ENCODE measurements at regions not wholly inside any gene's neighbourhood (a gene's known extent, or its start where the extent isn't known, plus 50 kb on each side); places are given as distances from the start of the nearest gene placed in this dataset.

DNA sequence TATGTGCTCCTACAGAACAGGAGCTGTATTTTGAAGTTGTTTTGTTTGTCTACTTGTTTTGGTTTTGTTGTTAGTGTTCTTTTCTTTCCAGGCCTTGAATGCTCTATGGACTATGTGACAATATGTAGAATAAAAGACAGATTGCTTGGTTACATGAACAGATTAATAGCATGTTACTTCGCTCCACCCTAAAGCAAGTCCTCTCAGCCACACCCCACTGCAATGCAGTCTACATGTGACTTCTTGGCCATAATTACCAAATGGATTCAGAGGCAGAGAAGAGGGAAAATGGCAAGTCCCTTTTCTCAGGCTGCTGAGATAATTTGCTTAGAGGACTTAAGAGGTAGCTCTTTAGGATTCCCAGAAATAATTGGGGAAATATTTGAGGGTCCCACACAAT lies 123.2 kb upstream of the CYP1B1 start:
- Histone ChIP-seq H3K4me2 (ENCODE audit: insufficient read depth, low read length) (no peak overlapping the region), H3K79me2 (ENCODE audit: control insufficient read depth, insufficient read depth, low read length) (no peaks in the 10 kb centered on the region), H3K9me3 (replicated peaks; ENCODE audit: control insufficient read depth, insufficient read depth, low read depth, low read length) (no peaks in the 10 kb centered on the region), H4K20me1 (replicated peaks; ENCODE audit: control insufficient read depth, insufficient read depth, low read length) (no peaks in the 10 kb centered on the region), H3K27ac (ENCODE audit: extremely low read depth, low read depth, low read length) (no peak overlapping the region), H3K27me3 (ENCODE audit: control insufficient read depth in 2 of 2, insufficient read depth in 2 of 2, low read length in 2 of 2) (peaks cover 3 to 23% of the 10 kb centered on the region in 2 experiments; a peak in 4 of 5 replicates), H3K9me1 (ENCODE audit: control insufficient read depth, insufficient read depth, low read length) (no peaks in the 10 kb centered on the region), H3K4me3 (no peak overlapping the region), H3K9ac (ENCODE audit: insufficient read depth in 1 of 2, low read depth in 2 of 2, low read length in 2 of 2) (no peak overlapping the region), H2AFZ (ENCODE audit: low read depth, low read length) (no peak overlapping the region), H3K36me3 (ENCODE audit: control insufficient read depth, insufficient read depth, low read length) (no peaks in the 10 kb centered on the region), H3K4me1 (replicated peaks in 1 of 2; ENCODE audit: control insufficient read depth in 2 of 2, insufficient read depth in 2 of 2, low read length in 2 of 2) (no peaks in the 10 kb centered on the region; a peak in 1 of 5 replicates)
- intact Hi-C loops (cut with micrococcal nuclease) (no loop called here), in situ Hi-C loops (cut with MboI) (no loop called here)
- POLR2A ChIA-PET = interaction anchor here (0.7 kb wide), 1 partner anchor 8 kb away, joined by 3 read pairs; no protein-coding TSS in a partner anchor
- ATAC-seq = no peak
- CTCF ChIA-PET (ENCODE audit: low intra/inter-chr PET ratio) = no interaction called here
- DNase-seq (ENCODE audit: extremely low read depth in 1 of 4, low spot score in 3 of 4) = no peak
- no peak for FAIRE-seq
- BruUV-seq (replicated peaks) = no TSS peak
- no peak for TF ChIP-seq CBFB (CRISPR knock-in tag; IDR thresholded peaks at IDR 0.05)
- TF ChIP-seq ZFP1 (CRISPR knock-in tag; IDR thresholded peaks at IDR 0.05) = no peak
- no peak for TF ChIP-seq MEF2D (tag; conservative IDR thresholded peaks at IDR 0.05; ENCODE audit: low read depth)
- 0% methylated on average over 1 of the region's 1 CpG for WGBS (ENCODE audit: insufficient coverage, low coverage, missing lambda C conversion rate)

DNA sequence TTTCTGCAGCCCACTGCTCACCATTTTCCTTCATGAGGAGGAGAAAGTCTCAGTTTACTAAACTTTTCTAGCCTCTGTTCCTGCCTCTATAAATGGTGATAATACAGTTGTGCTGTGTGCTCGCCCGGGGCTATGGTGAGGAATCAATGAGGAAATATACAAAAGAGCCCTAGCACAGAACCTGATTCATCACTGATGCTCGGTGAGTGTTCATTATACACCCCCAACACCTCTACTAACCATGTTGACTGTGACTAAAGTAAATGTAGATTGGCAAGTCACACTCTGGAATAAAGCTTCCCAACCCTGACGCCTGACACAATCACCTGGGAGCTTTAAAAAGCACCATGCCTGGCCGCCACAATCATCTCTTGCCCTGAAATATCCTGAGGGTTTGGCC lies 118.8 kb upstream of the CYP1B1 start:
- no peaks in the 10 kb centered on the region for H3K9me3 ChIP-seq (replicated peaks; ENCODE audit: control insufficient read depth, insufficient read depth, low read depth, low read length)
- no peaks in the 10 kb centered on the region for H3K79me2 ChIP-seq (ENCODE audit: control insufficient read depth, insufficient read depth, low read length)
- no peak for ATAC-seq
- FAIRE-seq = no peak
- CTCF ChIA-PET (ENCODE audit: low intra/inter-chr PET ratio) = no interaction called here
- intact Hi-C loops (cut with micrococcal nuclease) (no loop called here), in situ Hi-C loops (cut with MboI) (no loop called here)
- no peak overlapping the region for H2AFZ ChIP-seq (ENCODE audit: low read depth, low read length)
- no peak overlapping the region for H3K9ac ChIP-seq (ENCODE audit: insufficient read depth in 1 of 2, low read depth in 2 of 2, low read length in 2 of 2)
- H3K4me2 ChIP-seq (ENCODE audit: insufficient read depth, low read length) = no peak overlapping the region
- WGBS (ENCODE audit: insufficient coverage, low coverage, missing lambda C conversion rate) = 3% methylated on average over 5 of the region's 5 CpGs
- H3K36me3 ChIP-seq (ENCODE audit: control insufficient read depth, insufficient read depth, low read length) = no peaks in the 10 kb centered on the region
- DNase-seq (ENCODE audit: extremely low read depth in 1 of 4, low spot score in 3 of 4) = no peak
- POLR2A ChIA-PET = interaction anchor here (1.0 kb wide), 1 partner anchor 557 kb away, joined by 4 read pairs; the partner anchor contains the start of gene SRSF7
- H3K4me3 ChIP-seq = no peak overlapping the region
- no peak overlapping the region for H3K27ac ChIP-seq (ENCODE audit: extremely low read depth, low read depth, low read length)
- H3K9me1 ChIP-seq (ENCODE audit: control insufficient read depth, insufficient read depth, low read length) = no peaks in the 10 kb centered on the region
- no TSS peak for BruUV-seq (replicated peaks)
- peaks cover 3 to 18% of the 10 kb centered on the region in 2 experiments; a peak in 4 of 5 replicates for H3K27me3 ChIP-seq (ENCODE audit: control insufficient read depth in 2 of 2, insufficient read depth in 2 of 2, low read length in 2 of 2)
- no peaks in the 10 kb centered on the region for H3K4me1 ChIP-seq (replicated peaks in 1 of 2; ENCODE audit: control insufficient read depth in 2 of 2, insufficient read depth in 2 of 2, low read length in 2 of 2)
- H4K20me1 ChIP-seq (replicated peaks; ENCODE audit: control insufficient read depth, insufficient read depth, low read length) = no peaks in the 10 kb centered on the region
- TF ChIP-seq HMG20A (CRISPR knock-in tag; conservative IDR thresholded peaks at IDR 0.05) = no peak
- TF ChIP-seq XRCC3 (IDR thresholded peaks at IDR 0.05) = no peak
- TF ChIP-seq, protein P1, sequence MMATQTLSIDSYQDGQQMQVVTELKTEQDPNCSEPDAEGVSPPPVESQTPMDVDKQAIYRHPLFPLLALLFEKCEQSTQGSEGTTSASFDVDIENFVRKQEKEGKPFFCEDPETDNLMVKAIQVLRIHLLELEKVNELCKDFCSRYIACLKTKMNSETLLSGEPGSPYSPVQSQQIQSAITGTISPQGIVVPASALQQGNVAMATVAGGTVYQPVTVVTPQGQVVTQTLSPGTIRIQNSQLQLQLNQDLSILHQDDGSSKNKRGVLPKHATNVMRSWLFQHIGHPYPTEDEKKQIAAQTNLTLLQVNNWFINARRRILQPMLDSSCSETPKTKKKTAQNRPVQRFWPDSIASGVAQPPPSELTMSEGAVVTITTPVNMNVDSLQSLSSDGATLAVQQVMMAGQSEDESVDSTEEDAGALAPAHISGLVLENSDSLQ (IDR thresholded peaks at IDR 0.05) = no peak
- TF ChIP-seq CBX1 (IDR thresholded peaks at IDR 0.05; ENCODE audit: low read depth) = no peak
- TF ChIP-seq STAG1 (CRISPR knock-in tag; IDR thresholded peaks at IDR 0.05; ENCODE audit: borderline replicate concordance) = no peak
- no peak for TF ChIP-seq SMARCA5 (IDR thresholded peaks at IDR 0.05)
- TF ChIP-seq ZFP1 (CRISPR knock-in tag; IDR thresholded peaks at IDR 0.05) = no peak
- no peak for TF ChIP-seq ZNF717 (CRISPR knock-in tag; IDR thresholded peaks at IDR 0.05)
- TF ChIP-seq ZNF175 (CRISPR knock-in tag; IDR thresholded peaks at IDR 0.05; ENCODE audit: low read depth) = no peak
- TF ChIP-seq NFIX (CRISPR knock-in tag; IDR thresholded peaks at IDR 0.05; ENCODE audit: low read depth) = no peak
- TF ChIP-seq ZNF217 (CRISPR knock-in tag; IDR thresholded peaks at IDR 0.05) = no peak
- TF ChIP-seq NCOR1 (IDR thresholded peaks at IDR 0.05) = no peak
- TF ChIP-seq, protein P2, sequence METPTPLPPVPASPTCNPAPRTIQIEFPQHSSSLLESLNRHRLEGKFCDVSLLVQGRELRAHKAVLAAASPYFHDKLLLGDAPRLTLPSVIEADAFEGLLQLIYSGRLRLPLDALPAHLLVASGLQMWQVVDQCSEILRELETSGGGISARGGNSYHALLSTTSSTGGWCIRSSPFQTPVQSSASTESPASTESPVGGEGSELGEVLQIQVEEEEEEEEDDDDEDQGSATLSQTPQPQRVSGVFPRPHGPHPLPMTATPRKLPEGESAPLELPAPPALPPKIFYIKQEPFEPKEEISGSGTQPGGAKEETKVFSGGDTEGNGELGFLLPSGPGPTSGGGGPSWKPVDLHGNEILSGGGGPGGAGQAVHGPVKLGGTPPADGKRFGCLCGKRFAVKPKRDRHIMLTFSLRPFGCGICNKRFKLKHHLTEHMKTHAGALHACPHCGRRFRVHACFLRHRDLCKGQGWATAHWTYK (CRISPR knock-in tag; IDR thresholded peaks at IDR 0.05) = no peak
- TF ChIP-seq ARHGAP35 (IDR thresholded peaks at IDR 0.05; ENCODE audit: partially characterized antibody) = no peak
- TF ChIP-seq CEBPG (CRISPR knock-in tag; IDR thresholded peaks at IDR 0.05) = no peak
- no peak for TF ChIP-seq CEBPG (tag; conservative IDR thresholded peaks at IDR 0.05 in 1 of 2, IDR thresholded peaks at IDR 0.05 in 1 of 2)

Data from K562 (cell line).